Activated naive CD8-positive, alpha-beta T cell (primary cell): ENCODE measurements at regions not wholly inside any gene's neighbourhood (a gene's known extent, or its start where the extent isn't known, plus 50 kb on each side); places are given as distances from the start of the nearest gene placed in this dataset.

ENCODE experiments used
- H3K27ac Mint-ChIP-seq: one replicate; pipeline ENCODE4 v1.8.0; 2021; ENCODE audit warnings: mixed read lengths
- H3K27me3 Mint-ChIP-seq: one replicate; pipeline ENCODE4 v1.8.0; 2021; ENCODE audit warnings: mixed read lengths
- H3K36me3 Mint-ChIP-seq: one replicate; pipeline ENCODE4 v1.8.0; 2021; ENCODE audit warnings: mixed read lengths
- H3K4me1 Mint-ChIP-seq: one replicate; pipeline ENCODE4 v1.8.0; 2021; ENCODE audit warnings: low read depth, mixed read lengths
- H3K4me3 Mint-ChIP-seq: one replicate; pipeline ENCODE4 v1.8.0; 2021; ENCODE audit warnings: mild to moderate bottlenecking, mixed read lengths
- H3K9me3 Mint-ChIP-seq: one replicate; pipeline ENCODE4 v1.8.0; 2021; ENCODE audit warnings: low read depth, mixed read lengths

DNA sequence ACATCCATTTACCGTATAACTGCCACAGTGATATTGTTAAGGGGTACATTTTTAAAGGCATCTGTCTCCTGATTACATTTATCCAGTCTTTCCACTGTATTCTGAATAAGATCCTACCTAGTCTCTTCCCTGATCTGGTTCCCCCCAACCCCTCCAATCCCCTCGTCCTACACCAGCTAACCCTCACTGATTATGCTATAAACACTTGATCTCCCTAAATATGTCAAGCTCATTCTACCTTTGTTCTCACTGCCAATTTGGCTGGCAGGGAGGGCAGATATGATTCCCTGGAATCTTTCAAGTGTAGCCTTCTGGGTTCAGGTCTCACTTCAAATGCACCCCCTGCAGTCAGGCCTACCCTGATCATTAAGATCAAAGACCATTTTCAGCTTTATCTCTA is 1379.8 kb upstream of the MIR17HG start:
- H3K27me3 Mint-ChIP-seq = no peaks in the 10 kb centered on the region
- H3K4me3 Mint-ChIP-seq = no peak overlapping the region
- H3K9me3 Mint-ChIP-seq = peaks cover 6% of the 10 kb centered on the region
- H3K27ac Mint-ChIP-seq = no peak overlapping the region
- H3K36me3 Mint-ChIP-seq = no peaks in the 10 kb centered on the region
- H3K4me1 Mint-ChIP-seq = no peaks in the 10 kb centered on the region

DNA sequence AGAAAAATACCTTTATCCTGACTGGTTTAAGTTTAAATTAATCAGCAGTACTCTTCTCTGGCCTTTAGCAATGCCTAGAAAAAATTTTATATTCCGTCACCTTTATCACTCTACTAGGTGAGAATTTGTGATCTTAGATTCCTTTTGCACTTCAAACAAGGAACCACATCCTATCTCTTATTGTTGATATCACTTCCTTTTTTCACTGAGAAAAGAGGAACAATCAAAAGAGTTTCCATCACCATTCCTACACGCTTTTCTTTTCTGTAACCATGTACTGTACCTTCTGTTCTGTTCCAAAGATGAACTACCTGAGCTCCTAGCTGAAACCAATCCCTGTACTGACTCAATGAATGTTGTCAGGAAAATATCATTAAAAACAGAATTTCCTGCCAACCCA is 1379.0 kb upstream of the MIR17HG start:
- H3K4me3 Mint-ChIP-seq = no peak overlapping the region
- no peak overlapping the region for H3K27ac Mint-ChIP-seq
- no peaks in the 10 kb centered on the region for H3K36me3 Mint-ChIP-seq
- no peaks in the 10 kb centered on the region for H3K27me3 Mint-ChIP-seq
- H3K9me3 Mint-ChIP-seq = peaks cover 6% of the 10 kb centered on the region
- H3K4me1 Mint-ChIP-seq = no peaks in the 10 kb centered on the region

DNA sequence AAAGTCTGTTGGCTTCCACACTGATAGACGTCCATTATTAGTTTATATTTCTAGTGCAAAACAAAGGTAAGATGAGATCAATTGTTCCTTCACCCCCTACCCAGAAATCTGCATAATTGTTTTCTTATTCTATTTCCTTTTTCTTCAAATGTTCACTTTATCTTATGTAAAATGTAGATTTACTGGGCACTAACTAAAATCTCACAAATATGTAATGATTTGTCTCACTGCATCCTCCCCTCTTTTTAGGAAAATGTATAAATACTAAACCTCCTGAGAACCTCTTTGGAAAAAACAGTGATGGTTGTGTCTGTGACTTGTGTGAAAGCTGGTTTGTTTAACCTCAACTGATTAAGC is 1377.2 kb upstream of the MIR17HG start:
- no peaks in the 10 kb centered on the region for H3K27me3 Mint-ChIP-seq
- no peaks in the 10 kb centered on the region for H3K9me3 Mint-ChIP-seq
- H3K36me3 Mint-ChIP-seq = no peaks in the 10 kb centered on the region
- no peak overlapping the region for H3K4me3 Mint-ChIP-seq
- H3K4me1 Mint-ChIP-seq = no peaks in the 10 kb centered on the region
- H3K27ac Mint-ChIP-seq = no peak overlapping the region

DNA sequence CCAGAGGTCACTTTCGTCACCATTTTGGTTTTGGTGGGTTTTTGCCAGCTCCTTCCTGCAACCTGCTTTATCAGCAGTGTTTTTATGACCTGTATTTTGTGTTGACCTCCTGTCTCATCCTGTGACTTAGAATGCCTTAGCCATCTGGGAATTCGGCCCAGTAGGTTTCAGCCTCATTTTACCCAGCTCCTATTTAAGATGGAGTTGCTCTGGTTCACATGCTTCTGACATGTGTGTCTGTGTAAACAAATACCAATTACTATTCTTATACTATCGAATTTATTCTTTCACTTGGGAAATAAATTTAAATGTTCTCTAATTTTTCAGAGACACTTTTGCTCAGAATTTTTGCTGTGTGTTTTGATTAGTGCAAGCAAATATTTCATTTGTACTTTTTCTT is 1370.3 kb upstream of the MIR17HG start:
- H3K27ac Mint-ChIP-seq = no peak overlapping the region
- no peaks in the 10 kb centered on the region for H3K9me3 Mint-ChIP-seq
- no peaks in the 10 kb centered on the region for H3K36me3 Mint-ChIP-seq
- H3K27me3 Mint-ChIP-seq = no peaks in the 10 kb centered on the region
- H3K4me3 Mint-ChIP-seq = no peak overlapping the region
- no peaks in the 10 kb centered on the region for H3K4me1 Mint-ChIP-seq

DNA sequence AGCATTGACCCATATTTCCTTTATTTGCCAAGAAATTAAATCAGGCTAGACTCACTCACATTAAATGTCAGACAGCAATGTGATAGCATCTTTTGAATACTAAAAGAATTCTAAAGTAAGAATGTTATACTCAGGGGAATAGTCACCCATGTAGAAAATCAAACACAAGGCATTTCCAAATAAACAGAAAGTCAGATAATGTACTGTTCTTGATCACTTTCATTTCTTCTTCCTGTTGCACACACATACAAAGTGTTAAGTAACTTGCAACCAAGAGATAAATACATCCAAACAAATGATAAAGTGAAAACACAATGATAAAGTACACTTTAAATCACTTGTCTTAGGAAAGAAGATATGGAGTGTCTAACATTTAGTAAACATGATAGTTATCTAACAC is 1366.6 kb upstream of the MIR17HG start:
- no peaks in the 10 kb centered on the region for H3K9me3 Mint-ChIP-seq
- no peak overlapping the region for H3K27ac Mint-ChIP-seq
- H3K36me3 Mint-ChIP-seq = no peaks in the 10 kb centered on the region
- no peaks in the 10 kb centered on the region for H3K27me3 Mint-ChIP-seq
- no peak overlapping the region for H3K4me3 Mint-ChIP-seq
- no peaks in the 10 kb centered on the region for H3K4me1 Mint-ChIP-seq

DNA sequence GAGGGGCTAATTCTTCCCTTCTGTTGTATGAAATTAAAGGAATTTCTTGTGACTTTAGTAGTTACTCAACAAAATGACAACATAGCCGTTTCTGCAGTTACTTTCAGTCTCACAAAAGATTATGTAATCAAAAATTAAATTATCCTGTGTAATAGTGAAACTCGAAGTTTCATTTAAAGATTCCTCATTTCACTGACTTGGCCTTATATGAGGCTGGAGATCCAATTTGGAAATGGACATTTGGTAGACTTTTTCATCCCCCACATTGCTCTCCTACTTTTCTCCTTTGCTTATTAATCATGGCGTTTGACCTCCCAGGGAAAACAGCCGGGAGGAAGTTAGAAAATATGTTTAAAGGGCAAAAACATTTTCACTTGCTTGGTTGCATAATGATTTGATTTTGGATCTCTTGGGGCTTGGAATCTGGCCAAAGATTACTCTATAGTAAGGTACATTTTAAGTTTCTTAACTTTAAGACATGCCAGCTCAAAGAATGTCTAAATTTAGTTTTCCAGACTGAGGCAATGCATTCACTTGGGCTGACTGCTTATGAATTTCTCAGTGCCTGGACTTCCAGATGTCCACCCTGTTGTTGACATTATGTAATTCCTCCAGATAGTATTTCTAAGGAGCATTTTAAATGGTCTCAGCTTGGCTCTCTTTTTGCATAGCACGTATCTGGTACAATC is 1364.9 kb upstream of the MIR17HG start:
- no peaks in the 10 kb centered on the region for H3K4me1 Mint-ChIP-seq
- no peaks in the 10 kb centered on the region for H3K36me3 Mint-ChIP-seq
- no peaks in the 10 kb centered on the region for H3K9me3 Mint-ChIP-seq
- H3K27me3 Mint-ChIP-seq = no peaks in the 10 kb centered on the region
- H3K4me3 Mint-ChIP-seq = no peak overlapping the region
- no peak overlapping the region for H3K27ac Mint-ChIP-seq

DNA sequence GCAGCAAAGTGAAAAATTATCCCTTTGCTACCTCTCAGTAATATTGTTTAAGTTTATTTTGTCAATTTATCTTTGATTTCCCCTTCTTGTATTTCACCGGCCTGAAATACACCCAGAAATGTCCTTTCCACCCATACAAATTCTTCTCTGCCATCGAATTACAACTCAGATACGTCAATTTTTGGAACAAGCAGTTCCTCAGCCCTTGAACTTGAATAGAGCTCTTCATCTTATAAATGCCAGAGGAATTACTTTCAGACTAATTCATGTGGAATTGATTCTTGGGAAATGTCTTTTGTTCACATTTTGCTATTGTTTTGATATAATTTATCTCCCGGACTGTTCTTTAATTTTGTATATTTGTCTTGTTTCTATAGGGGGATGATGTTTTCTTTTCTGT is 1359.3 kb upstream of the MIR17HG start:
- Mint-ChIP-seq H3K27me3 (no peaks in the 10 kb centered on the region), H3K27ac (no peak overlapping the region), H3K4me1 (no peaks in the 10 kb centered on the region), H3K9me3 (no peaks in the 10 kb centered on the region), H3K4me3 (no peak overlapping the region), H3K36me3 (no peaks in the 10 kb centered on the region)

DNA sequence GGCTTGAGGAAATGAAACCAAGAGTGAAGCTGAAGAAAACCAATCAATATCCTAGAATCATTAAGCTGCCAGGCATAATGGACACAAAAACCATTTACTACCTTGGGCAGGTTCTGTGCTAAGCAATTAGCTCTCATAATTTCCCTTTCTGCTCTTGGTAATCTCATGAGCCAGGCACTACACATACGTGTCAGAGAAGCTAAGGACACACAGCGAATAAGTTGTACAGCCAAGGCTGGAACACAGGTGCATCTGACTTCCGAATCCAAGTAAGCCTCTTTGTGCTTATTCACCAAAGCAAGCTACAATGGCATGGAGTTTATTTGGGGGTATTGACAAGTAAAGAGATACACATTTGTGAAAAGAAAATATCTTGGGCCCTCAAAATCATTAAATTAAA is 1343.9 kb upstream of the MIR17HG start:
- Mint-ChIP-seq H3K36me3 (no peaks in the 10 kb centered on the region), H3K27ac (no peak overlapping the region), H3K4me3 (no peak overlapping the region), H3K27me3 (no peaks in the 10 kb centered on the region), H3K4me1 (no peaks in the 10 kb centered on the region), H3K9me3 (peaks cover 17% of the 10 kb centered on the region)

DNA sequence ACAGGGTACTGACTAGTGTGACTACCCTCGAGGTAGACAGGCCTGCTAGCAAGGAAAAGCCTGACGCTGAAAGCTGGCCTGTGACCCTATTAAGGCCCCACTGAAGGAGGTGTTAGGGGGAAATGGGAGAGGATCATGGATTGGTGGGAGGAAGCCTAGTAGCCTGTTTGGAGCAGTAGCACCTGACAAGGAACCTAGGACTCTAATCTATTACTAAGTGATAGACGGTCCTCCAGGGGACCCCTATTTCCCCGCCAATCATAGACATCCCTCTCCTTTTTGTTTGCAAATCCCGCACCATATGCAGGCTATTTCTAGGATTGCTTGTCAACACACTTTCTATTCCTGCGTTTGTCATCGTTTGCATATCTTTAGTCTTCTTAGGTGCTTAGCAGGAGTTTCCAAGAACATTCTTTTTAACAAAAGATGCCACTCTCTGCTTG is 1338.8 kb upstream of the MIR17HG start:
- Mint-ChIP-seq H3K27ac (no peak overlapping the region), H3K27me3 (no peaks in the 10 kb centered on the region), H3K4me1 (no peaks in the 10 kb centered on the region), H3K9me3 (no peaks in the 10 kb centered on the region), H3K36me3 (no peaks in the 10 kb centered on the region), H3K4me3 (no peak overlapping the region)

DNA sequence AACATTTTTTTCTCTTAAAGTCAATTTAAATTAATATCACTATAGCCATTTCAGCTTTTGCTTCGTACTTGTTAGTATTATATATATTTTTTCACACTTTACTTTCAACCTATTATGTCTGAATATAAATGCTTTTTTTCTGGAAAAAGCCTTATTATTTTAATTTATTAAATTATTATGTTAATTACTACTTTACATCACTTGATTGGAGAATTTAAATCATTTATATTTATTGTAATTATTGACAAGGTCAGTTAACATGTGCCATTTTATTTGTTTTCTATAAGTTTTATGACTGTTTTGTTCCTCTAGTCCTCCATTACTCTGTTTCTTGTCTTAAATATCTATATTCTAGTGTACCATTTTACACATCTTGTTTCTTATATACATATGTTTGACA is 1333.4 kb upstream of the MIR17HG start:
- Mint-ChIP-seq H3K27ac (no peak overlapping the region), H3K9me3 (no peaks in the 10 kb centered on the region), H3K27me3 (no peaks in the 10 kb centered on the region), H3K36me3 (no peaks in the 10 kb centered on the region), H3K4me1 (no peaks in the 10 kb centered on the region), H3K4me3 (no peak overlapping the region)

DNA sequence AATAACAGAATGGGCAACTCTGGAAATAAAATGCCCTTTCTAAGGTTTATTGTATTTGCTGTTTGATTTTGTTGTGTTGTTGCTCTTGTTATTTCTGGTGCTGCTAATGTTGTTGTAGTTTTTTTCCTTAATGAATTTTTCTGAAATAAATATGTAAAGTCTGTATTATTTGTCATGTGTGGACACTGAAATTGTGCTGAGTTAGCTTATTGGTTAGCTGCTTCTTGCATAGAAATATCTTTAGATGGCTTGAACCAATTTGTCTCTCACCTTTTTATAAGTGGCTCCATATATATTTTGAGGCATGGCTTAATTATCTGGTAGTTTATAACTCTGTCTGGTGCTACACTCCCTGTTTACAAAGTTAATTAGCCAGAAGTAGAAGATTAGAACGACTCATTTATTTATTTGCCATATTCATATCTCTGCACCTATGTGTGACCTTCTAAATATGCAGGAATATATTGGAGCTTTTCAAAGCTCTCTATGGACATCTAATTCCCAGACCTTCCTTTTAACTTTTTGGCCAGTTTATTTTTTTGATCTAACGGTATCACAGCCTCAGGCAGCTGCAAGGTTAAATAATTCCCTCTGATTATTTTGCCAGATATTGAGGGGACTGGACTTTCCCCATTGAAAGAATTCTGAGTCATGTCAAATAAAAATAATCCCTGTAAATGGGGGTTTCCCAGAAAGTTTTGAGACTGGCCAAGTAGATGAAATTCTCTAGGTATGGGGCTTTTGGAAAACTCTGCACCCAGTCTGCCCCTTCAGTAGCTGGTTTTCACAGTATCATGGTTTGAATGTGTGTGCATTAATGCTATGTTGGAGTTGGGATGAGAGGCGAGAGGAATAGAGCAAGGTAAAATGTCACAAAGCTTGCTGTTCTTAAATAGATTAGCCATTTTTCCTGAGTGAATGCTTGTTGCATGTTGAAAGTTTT is 1331.7 kb upstream of the MIR17HG start:
- H3K4me3 Mint-ChIP-seq = no peak overlapping the region
- H3K36me3 Mint-ChIP-seq = no peaks in the 10 kb centered on the region
- no peaks in the 10 kb centered on the region for H3K27me3 Mint-ChIP-seq
- H3K9me3 Mint-ChIP-seq = peaks cover 5% of the 10 kb centered on the region
- no peaks in the 10 kb centered on the region for H3K4me1 Mint-ChIP-seq
- H3K27ac Mint-ChIP-seq = no peak overlapping the region

DNA sequence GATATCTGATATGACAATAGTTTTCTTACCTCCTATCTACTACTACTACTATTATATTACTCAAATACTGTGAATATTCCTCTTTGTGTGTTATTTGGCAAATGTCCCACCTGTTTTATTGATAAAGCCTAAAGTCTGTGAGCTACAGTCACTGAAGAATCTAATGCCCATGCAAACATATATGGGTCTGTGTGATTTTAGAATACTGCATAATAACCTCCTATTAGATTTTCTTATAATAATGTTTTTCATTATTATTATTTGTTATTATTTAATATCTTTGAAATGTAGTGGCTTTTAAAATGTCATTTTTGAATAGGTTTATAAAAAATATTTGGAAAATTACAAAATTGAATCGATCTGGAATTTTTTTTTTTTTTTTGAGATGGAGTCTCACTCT is 1330.8 kb upstream of the MIR17HG start:
- Mint-ChIP-seq H3K27me3 (no peaks in the 10 kb centered on the region), H3K4me1 (no peaks in the 10 kb centered on the region), H3K36me3 (no peaks in the 10 kb centered on the region), H3K4me3 (no peak overlapping the region), H3K27ac (no peak overlapping the region), H3K9me3 (peaks cover 5% of the 10 kb centered on the region)

DNA sequence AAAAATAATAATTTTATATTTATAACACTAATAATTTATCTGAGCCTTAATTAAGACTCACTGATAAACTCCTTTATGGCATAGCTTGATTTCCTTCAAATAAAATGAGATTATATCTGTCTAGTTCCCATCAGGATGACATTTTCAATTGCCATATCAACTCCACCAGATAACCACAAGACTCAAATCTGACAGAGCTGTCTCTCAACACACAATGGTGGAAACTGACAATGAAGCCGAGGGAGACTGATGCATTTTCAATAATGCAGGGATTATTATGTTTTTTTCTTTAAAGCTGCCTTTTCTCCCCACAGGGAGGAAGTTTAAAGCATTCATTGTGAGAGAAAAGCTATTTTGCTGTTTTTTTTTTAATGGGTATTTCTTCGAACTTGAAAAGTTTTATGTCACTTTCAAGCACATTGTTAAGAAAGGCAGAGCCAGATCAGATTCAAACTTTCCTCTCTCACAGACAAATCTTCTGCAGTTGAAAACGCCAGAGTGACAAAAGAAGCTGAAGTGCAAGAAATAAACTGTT is 1326.9 kb upstream of the MIR17HG start:
- Mint-ChIP-seq H3K27me3 (no peaks in the 10 kb centered on the region), H3K27ac (no peak overlapping the region), H3K4me3 (no peak overlapping the region), H3K4me1 (no peaks in the 10 kb centered on the region), H3K36me3 (no peaks in the 10 kb centered on the region), H3K9me3 (peaks cover 9% of the 10 kb centered on the region)

DNA sequence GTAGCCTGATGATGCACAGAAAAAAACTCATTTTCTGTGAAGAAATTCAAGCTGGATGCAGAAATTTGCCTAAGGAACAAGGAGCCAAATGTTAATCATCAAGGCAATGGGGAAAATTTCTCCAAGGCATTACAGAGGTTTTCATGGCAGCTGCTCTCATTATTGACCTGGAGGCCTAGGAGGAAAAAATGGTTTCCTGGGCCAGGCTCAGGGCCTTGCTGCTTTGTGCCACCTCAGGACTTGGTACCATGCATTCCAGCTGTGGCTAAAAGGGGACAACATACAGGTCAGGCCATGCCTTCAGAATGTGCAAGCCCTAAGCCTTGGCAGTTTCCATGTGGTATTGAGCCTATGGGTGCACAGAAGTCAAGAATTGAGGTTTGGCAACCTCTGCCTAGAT is 1320.1 kb upstream of the MIR17HG start:
- H3K36me3 Mint-ChIP-seq = no peaks in the 10 kb centered on the region
- H3K27ac Mint-ChIP-seq = no peak overlapping the region
- peaks cover 18% of the 10 kb centered on the region for H3K9me3 Mint-ChIP-seq
- H3K27me3 Mint-ChIP-seq = no peaks in the 10 kb centered on the region
- no peak overlapping the region for H3K4me3 Mint-ChIP-seq
- H3K4me1 Mint-ChIP-seq = no peaks in the 10 kb centered on the region

DNA sequence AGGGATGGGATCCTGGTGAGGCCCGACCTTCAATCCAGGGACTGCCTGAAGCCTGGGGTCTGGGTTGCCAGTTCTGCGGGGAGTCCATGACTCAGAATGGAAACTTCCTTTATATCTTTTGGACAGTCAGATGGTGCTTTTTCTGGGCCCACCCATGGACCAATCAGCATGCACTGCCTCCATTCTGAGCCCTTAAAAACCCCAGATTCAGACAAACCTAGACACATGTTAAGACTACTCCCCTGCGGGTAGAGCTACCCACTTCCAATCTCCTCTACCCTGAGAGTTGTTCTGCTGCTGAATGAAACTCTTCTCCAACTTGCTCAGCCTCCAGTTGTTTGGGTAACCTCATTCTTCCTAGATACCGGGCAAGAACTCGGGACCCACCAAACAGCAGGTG is 1315.2 kb upstream of the MIR17HG start:
- H3K4me1 Mint-ChIP-seq = no peaks in the 10 kb centered on the region
- H3K36me3 Mint-ChIP-seq = no peaks in the 10 kb centered on the region
- no peaks in the 10 kb centered on the region for H3K27me3 Mint-ChIP-seq
- H3K27ac Mint-ChIP-seq = no peak overlapping the region
- no peak overlapping the region for H3K4me3 Mint-ChIP-seq
- H3K9me3 Mint-ChIP-seq = peaks cover 10% of the 10 kb centered on the region
